ENCODE measurements at regions not wholly inside any gene's neighbourhood (a gene's known extent, or its start where the extent isn't known, plus 50 kb on each side); places are given as distances from the start of the nearest gene placed in this dataset.

DNA sequence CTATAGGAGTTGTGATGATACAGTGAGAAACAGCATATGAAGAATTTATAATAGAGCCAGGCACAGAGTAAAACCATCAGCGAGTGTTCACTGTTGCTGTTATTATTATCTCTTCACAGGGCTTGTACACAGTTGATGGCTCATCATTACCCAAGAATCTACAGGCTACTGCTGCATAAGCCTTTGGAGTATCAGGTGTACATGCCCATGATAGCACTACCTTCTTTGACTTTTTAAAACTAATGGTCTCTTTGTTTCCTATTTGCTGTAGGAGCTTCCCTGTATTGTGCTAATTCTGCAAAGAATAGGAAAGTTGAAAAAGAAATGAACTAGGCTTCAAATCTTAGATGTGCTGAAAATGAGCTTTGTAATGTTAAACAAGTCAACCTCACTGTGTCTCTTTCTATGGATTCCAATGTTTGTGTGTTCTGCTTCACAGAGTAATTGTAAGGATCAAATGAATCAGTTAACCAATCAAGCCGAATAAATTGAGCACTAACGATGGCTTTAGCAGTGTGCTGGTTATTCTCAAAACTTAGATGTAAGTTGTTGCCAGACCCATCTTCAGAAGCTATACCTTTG, 138.8 kb downstream of the TUSC7 start:
- no peak for DNase-seq (ENCODE audit: low read depth)

DNA sequence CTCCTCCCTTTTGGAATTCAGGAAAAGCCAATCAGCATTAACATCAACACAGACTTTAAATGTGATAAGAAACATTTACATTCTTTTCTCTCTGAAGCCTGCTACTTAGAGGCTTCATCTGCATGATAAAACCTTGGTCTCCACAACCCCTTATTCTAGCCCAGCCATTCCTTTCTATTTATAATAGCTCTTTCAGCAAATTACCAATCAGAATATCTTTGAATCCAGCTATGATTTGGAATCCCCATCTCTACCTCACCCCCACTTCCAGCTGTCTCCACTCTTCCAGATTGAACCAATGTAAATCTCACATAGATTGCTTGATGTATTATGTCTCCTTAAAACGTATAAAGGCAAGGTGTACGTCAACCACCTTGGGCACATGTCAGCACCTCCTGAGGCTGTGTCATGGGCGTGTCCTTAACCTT, 139.7 kb downstream of the TUSC7 start:
- no peak for DNase-seq (ENCODE audit: low read depth)

GRCh38 chr3:116852803-116853202, 143.2 kb downstream of the TUSC7 start:
- DNase-seq (ENCODE audit: low read depth), result no peak

- DNase-seq (ENCODE audit: low read depth), result no peak
Measured at GRCh38 chr3:116863270-116863770, 153.7 kb downstream of the TUSC7 start.

GRCh38 chr3:116863822-116864589, 154.4 kb downstream of the TUSC7 start:
- DNase-seq (ENCODE audit: low read depth), result peak; percentile 48

DNA sequence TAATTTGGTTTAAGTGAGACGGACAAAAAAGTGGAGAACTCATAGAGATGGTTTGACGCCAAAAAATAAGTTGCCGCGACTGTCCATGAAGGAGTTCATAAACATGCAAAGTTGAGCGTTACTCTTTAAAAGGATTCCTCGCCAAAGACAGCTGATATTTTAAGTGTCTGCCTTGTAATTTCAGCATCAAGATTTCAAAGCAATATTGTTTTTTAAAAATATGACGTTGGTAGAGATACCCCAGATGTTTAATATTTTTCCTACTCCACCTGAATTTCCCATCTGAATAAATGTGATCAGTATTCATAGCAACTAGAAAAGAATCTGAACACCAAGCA, 155.0 kb downstream of the TUSC7 start:
- no peak for DNase-seq (ENCODE audit: low read depth)

- DNase-seq (ENCODE audit: low read depth), result no peak
Measured at GRCh38 chr3:116870379-116870778, 160.8 kb downstream of the TUSC7 start.

- no peak for DNase-seq (ENCODE audit: low read depth)
Measured at GRCh38 chr3:116871905-116872304, 162.3 kb downstream of the TUSC7 start.

DNA sequence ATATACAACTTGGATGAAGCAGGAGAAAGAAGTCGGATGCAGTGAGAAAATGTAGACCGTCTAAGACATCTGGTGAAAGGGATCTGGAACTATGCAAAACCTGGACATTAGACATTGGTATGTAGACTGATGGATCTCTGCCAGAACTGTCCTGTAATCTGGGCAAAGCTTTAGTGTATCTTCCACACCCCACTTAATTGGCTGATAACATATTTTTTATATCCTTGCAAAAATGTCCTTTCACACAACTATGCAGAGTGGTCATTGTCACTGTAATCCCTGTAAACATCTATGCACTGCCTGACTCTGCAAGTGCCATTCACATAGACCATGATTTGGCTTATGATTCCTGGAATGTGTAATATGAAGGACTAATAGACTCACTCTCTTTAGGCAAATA, 163.1 kb downstream of the TUSC7 start:
- DNase-seq (ENCODE audit: low read depth), result no peak

DNA sequence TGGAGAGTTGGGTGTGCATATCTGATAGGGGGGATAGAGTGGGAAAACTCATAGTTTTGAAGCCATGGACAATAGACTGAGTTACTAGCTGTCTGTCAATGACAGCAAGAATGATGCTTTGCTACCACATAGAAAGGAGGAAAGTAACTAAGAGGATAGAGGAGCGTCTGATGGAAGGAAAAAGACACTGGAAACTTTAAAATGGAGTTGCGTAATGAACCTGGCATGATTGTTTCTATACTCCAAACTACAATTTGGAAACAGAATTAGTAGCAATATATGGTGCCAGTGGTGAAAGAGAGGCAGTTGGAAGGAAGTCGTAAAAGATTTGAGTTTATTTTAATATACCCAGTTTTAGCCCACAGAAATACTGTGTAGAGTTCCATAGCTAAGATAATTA, 163.6 kb downstream of the TUSC7 start:
- no peak for DNase-seq (ENCODE audit: low read depth)

- no peak for DNase-seq (ENCODE audit: low read depth)
Measured at GRCh38 chr3:116877968-116878367, 168.4 kb downstream of the TUSC7 start.

DNA sequence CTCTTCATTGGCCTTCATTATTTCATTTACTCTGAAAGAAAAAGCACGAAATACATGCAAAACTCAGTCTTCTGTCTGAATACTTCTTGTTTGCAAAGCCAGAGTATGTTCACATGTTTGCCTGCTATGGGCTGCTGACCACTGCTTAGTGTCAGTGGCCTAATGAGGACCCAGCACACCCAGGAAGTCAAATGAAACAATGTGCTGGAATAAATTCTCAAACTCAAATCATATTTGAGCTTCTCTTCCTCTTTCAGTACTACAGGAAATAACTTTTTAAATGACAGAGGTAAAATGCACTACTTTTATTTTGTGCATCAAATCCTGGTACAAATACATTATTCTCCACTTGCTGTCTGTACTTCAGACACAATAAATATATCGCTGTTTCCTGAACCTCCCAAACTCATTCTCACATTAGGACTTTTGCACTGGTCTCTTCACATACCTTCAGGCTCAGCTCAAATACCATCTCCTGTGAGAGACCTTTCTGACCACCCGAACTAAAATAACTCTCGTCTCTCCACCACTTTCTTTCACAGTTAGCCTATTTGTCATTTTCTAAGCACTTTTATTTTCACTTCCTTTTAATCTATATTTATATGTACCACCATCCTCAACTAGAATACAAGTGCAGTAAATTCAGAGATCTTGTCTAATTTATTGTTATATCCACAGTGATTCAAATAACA, 176.8 kb downstream of the TUSC7 start:
- no peak for DNase-seq (ENCODE audit: low read depth)

GRCh38 chr3:116896116-116896515, 186.5 kb downstream of the TUSC7 start:
- DNase-seq (ENCODE audit: low read depth), result no peak

GRCh38 chr3:116897382-116897781, 187.8 kb downstream of the TUSC7 start:
- DNase-seq (ENCODE audit: low read depth), result no peak

DNA sequence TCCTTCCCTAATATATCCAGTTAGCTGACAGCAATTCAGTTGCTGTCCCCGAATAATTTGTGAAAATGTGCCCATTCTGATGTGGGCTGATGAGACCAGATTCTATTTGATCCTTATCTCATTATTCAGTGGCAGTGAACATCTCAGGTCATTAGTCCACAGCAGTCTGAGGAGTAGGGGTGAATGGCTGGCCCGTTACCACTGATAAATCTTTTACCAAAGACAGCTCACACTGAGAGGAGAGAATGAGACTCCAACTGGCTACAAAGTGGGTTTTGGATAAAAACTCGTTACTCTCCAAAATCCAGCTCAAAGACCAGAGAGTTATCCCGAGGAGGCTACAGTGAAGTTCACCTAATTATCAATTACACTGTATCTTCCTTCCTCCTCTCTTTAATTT, 189.7 kb downstream of the TUSC7 start:
- no peak for DNase-seq (ENCODE audit: low read depth)

- no peak for DNase-seq (ENCODE audit: low read depth)
Measured at GRCh38 chr3:116905334-116905733, 195.8 kb downstream of the TUSC7 start.

GRCh38 chr3:116905794-116906193, 196.2 kb downstream of the TUSC7 start:
- DNase-seq (ENCODE audit: low read depth), result peak; percentile 67

- no peak for DNase-seq (ENCODE audit: low read depth)
Measured at GRCh38 chr3:116912116-116912515, 202.5 kb downstream of the TUSC7 start.

GRCh38 chr3:116914004-116914403, 204.4 kb downstream of the TUSC7 start:
- DNase-seq (ENCODE audit: low read depth), result no peak

DNA sequence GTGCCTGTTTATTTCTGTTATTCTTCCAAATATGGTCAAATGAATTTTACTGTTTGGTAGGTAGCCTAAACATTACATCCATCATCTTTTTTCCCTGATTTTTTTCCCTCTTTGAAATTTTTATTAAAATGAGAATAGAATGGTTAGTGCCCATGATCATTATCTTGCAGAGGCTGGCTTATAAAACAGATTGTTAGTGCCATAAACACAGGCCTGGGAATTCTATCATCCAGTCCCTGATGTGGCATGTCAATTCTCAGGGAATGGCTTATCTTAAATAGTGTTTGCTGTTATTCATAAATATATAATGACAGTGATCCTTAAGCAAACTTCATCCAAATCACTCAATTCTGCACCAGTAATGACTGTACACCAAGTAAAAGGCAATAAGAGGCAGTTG, 207.3 kb downstream of the TUSC7 start:
- DNase-seq (ENCODE audit: low read depth), result no peak

DNA sequence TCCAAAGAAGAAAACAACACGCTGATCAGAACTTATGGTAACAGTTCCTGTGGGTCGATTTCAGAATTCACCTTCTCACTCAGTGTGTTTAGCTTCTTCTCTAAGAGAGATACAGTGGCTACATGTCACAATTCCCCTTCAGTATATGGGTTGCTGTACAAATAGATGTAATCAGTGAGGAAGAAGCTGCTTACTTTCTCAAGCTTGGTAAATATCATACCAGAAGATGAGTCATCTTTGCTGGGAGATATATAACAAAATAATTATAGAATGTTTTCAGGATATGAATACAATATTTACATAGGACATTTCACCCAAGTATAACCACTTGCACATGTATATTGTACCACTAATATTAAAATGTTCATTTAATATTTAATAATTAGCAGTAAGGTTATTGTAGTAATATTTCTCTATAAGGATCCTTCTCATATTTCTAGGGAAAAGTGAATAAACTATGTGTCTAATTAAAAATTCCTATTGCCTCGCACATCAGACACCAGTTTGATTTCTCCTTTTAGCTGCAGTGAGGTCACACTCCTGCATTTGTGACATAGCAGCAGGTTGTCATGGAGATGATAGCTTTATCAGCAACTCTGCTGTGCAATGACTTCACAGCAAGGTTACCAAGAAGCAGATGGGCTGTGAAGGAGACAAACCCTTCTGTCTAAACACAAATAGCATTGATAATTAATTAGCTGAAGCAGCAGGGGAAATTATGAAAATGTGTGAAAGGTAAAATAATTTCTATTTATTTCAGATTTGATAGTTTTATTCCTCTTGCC, 211.4 kb downstream of the TUSC7 start:
- no peak for DNase-seq (ENCODE audit: low read depth)

DNA sequence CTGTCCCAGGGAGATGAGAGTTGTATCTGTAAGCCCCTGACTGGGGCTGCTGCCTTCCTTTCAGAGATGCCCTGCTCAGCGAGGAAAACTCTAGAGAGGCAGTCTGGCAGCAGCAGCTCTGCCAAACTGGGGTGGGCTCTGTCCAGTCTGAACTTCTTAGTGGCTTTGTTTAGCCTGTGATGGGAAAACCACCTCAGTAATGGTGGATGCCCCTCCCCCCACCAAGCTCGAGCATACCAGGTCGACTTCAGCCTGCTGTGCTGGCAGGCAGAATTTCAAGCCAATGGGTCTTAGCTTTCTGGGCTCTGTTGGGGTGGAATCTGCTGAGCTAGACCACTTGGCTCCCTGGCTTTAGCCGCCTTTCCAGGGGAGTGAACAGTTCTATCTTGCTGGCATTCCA, 218.3 kb downstream of the TUSC7 start:
- no peak for DNase-seq (ENCODE audit: low read depth)

Measured in myocyte (in vitro differentiated cells).